GM21515 (cell line): ENCODE measurements at regions not wholly inside any gene's neighbourhood (a gene's known extent, or its start where the extent isn't known, plus 50 kb on each side); places are given as distances from the start of the nearest gene placed in this dataset.

Source experiments
- ATAC-seq: cut with Tn5 transposase; IDR thresholded peaks from one replicate; pipeline ENCODE4 v1.9.1; 2021; ENCODE audit not compliant: unreplicated experiment

- no peak for ATAC-seq
Observed at GRCh38 chr12:25903603-25904245, 54.8 kb upstream of the RASSF8 start.

DNA sequence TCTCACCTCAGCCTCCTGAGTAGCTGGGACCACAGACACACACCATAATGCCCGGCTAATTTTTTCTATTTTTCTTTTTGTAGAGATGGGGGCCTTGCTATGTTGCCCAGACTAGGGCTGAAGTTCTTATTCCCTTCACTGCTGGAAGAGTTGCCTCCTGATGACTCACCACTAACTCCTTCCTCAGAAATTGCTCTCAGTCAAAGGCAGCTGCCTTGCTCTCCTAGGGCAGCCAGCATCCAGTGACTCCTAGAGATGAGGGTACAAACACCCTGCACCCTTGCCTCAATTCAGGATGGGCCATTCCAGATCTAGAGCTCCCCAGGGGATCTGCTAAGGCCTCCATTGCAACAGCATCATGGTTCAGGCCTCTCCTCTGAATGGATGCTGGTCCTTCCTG lies 54.0 kb upstream of the RASSF8 start:
- no peak for ATAC-seq

DNA sequence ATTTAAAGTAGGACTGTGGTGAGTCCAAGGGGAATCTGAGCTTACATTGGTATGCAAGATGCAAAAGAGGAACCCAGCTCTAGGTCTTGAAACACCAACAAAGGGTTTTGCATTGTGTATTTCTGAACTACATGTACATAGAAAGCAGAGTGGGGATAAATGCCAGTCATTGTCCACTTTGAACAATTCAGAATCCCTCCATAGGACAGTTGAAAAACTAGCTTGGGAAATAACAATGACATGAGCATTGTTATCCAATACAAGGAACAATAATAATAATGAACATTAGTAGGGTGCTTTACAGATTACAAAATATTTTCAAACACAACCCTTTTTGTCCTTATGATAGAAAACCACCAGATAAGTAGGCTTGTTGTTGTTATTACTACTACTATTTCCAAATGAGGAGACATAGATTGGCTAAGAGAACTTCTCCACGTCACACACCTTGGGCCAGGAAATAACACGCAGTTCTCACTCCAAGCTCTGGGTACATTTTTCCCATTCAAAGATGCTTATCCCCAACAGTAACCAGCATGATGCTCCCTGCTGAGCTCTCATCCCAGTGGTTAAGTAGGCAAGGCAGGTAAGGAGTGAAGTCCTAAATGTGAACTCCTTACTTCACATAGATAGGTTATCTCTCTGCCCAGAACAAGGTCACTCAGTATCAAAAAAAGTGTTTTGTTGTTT lies 51.7 kb upstream of the RASSF8 start:
- ATAC-seq = no peak
